ENCODE measurements at regions not wholly inside any gene's neighbourhood (a gene's known extent, or its start where the extent isn't known, plus 50 kb on each side); places are given as distances from the start of the nearest gene placed in this dataset.

- Histone ChIP-seq H3K4me1 (ENCODE audit: control insufficient read depth, insufficient read depth, low read length) (no peaks in the 10 kb centered on the region), H3K4me3 (ENCODE audit: low read length in 2 of 2) (no peak overlapping the region), H3K9me3 (ENCODE audit: control insufficient read depth in 2 of 2, low read length in 2 of 2) (no peaks in the 10 kb centered on the region), H3K36me3 (ENCODE audit: control insufficient read depth in 2 of 2, insufficient read depth in 2 of 2, low read length in 2 of 2) (no peaks in the 10 kb centered on the region), H3K9ac (ENCODE audit: low read length in 2 of 2) (no peak overlapping the region), H3K27me3 (ENCODE audit: control insufficient read depth in 1 of 2, insufficient read depth in 2 of 2, low read length in 2 of 2) (no peaks in the 10 kb centered on the region), H3K27ac (ENCODE audit: low read length) (no peak overlapping the region)
Observed at GRCh38 chr4:163804001-163804400, 309.5 kb downstream of the TMA16 start.

- H3K27ac ChIP-seq (ENCODE audit: low read length) = no peak overlapping the region
- H3K9ac ChIP-seq (ENCODE audit: low read length in 2 of 2) = no peak overlapping the region
- H3K4me1 ChIP-seq (ENCODE audit: control insufficient read depth, insufficient read depth, low read length) = no peaks in the 10 kb centered on the region
- H3K27me3 ChIP-seq (ENCODE audit: control insufficient read depth in 1 of 2, insufficient read depth in 2 of 2, low read length in 2 of 2) = no peaks in the 10 kb centered on the region
- no peaks in the 10 kb centered on the region for H3K36me3 ChIP-seq (ENCODE audit: control insufficient read depth in 2 of 2, insufficient read depth in 2 of 2, low read length in 2 of 2)
- H3K9me3 ChIP-seq (ENCODE audit: control insufficient read depth in 2 of 2, low read length in 2 of 2) = no peaks in the 10 kb centered on the region
- no peak overlapping the region for H3K4me3 ChIP-seq (ENCODE audit: low read length in 2 of 2)
Observed at GRCh38 chr4:163806653-163807052, 312.2 kb downstream of the TMA16 start.

GRCh38 chr4:163808011-163808410 is 313.5 kb downstream of the TMA16 start:
- H3K9me3 ChIP-seq (ENCODE audit: control insufficient read depth in 2 of 2, low read length in 2 of 2) = no peaks in the 10 kb centered on the region
- no peaks in the 10 kb centered on the region for H3K27me3 ChIP-seq (ENCODE audit: control insufficient read depth in 1 of 2, insufficient read depth in 2 of 2, low read length in 2 of 2)
- no peak overlapping the region for H3K4me3 ChIP-seq (ENCODE audit: low read length in 2 of 2)
- no peak overlapping the region for H3K27ac ChIP-seq (ENCODE audit: low read length)
- H3K36me3 ChIP-seq (ENCODE audit: control insufficient read depth in 2 of 2, insufficient read depth in 2 of 2, low read length in 2 of 2) = no peaks in the 10 kb centered on the region
- no peak overlapping the region for H3K9ac ChIP-seq (ENCODE audit: low read length in 2 of 2)
- no peaks in the 10 kb centered on the region for H3K4me1 ChIP-seq (ENCODE audit: control insufficient read depth, insufficient read depth, low read length)

GRCh38 chr4:163810755-163811154 is 316.3 kb downstream of the TMA16 start:
- Histone ChIP-seq H3K27me3 (ENCODE audit: control insufficient read depth in 1 of 2, insufficient read depth in 2 of 2, low read length in 2 of 2) (no peaks in the 10 kb centered on the region), H3K4me1 (ENCODE audit: control insufficient read depth, insufficient read depth, low read length) (no peaks in the 10 kb centered on the region), H3K36me3 (ENCODE audit: control insufficient read depth in 2 of 2, insufficient read depth in 2 of 2, low read length in 2 of 2) (no peaks in the 10 kb centered on the region), H3K4me3 (ENCODE audit: low read length in 2 of 2) (no peak overlapping the region), H3K9ac (ENCODE audit: low read length in 2 of 2) (no peak overlapping the region), H3K27ac (ENCODE audit: low read length) (no peak overlapping the region), H3K9me3 (ENCODE audit: control insufficient read depth in 2 of 2, low read length in 2 of 2) (no peaks in the 10 kb centered on the region)

GRCh38 chr4:163815776-163816175 is 321.3 kb downstream of the TMA16 start:
- H3K36me3 ChIP-seq (ENCODE audit: control insufficient read depth in 2 of 2, insufficient read depth in 2 of 2, low read length in 2 of 2) = no peaks in the 10 kb centered on the region
- H3K9me3 ChIP-seq (ENCODE audit: control insufficient read depth in 2 of 2, low read length in 2 of 2) = no peaks in the 10 kb centered on the region
- no peaks in the 10 kb centered on the region for H3K4me1 ChIP-seq (ENCODE audit: control insufficient read depth, insufficient read depth, low read length)
- no peaks in the 10 kb centered on the region for H3K27me3 ChIP-seq (ENCODE audit: control insufficient read depth in 1 of 2, insufficient read depth in 2 of 2, low read length in 2 of 2)
- H3K27ac ChIP-seq (ENCODE audit: low read length) = no peak overlapping the region
- no peak overlapping the region for H3K4me3 ChIP-seq (ENCODE audit: low read length in 2 of 2)
- no peak overlapping the region for H3K9ac ChIP-seq (ENCODE audit: low read length in 2 of 2)

- Histone ChIP-seq H3K27me3 (ENCODE audit: control insufficient read depth in 1 of 2, insufficient read depth in 2 of 2, low read length in 2 of 2) (no peaks in the 10 kb centered on the region), H3K9me3 (ENCODE audit: control insufficient read depth in 2 of 2, low read length in 2 of 2) (no peaks in the 10 kb centered on the region), H3K27ac (ENCODE audit: low read length) (no peak overlapping the region), H3K9ac (ENCODE audit: low read length in 2 of 2) (no peak overlapping the region), H3K36me3 (ENCODE audit: control insufficient read depth in 2 of 2, insufficient read depth in 2 of 2, low read length in 2 of 2) (no peaks in the 10 kb centered on the region), H3K4me3 (ENCODE audit: low read length in 2 of 2) (no peak overlapping the region), H3K4me1 (ENCODE audit: control insufficient read depth, insufficient read depth, low read length) (no peaks in the 10 kb centered on the region)
Observed at GRCh38 chr4:163816494-163816893, 322.0 kb downstream of the TMA16 start.

GRCh38 chr4:163818673-163819072 is 324.2 kb downstream of the TMA16 start:
- H3K27ac ChIP-seq (ENCODE audit: low read length) = no peak overlapping the region
- H3K9me3 ChIP-seq (ENCODE audit: control insufficient read depth in 2 of 2, low read length in 2 of 2) = no peaks in the 10 kb centered on the region
- no peaks in the 10 kb centered on the region for H3K27me3 ChIP-seq (ENCODE audit: control insufficient read depth in 1 of 2, insufficient read depth in 2 of 2, low read length in 2 of 2)

GRCh38 chr4:163833669-163834068 is 339.2 kb downstream of the TMA16 start:
- H3K4me3 ChIP-seq (ENCODE audit: low read length in 2 of 2) = no peak overlapping the region
- no peak overlapping the region for H3K27ac ChIP-seq (ENCODE audit: low read length)
- H3K9me3 ChIP-seq (ENCODE audit: control insufficient read depth in 2 of 2, low read length in 2 of 2) = no peaks in the 10 kb centered on the region
- no peaks in the 10 kb centered on the region for H3K27me3 ChIP-seq (ENCODE audit: control insufficient read depth in 1 of 2, insufficient read depth in 2 of 2, low read length in 2 of 2)
- H3K4me1 ChIP-seq (ENCODE audit: control insufficient read depth, insufficient read depth, low read length) = no peaks in the 10 kb centered on the region
- no peak overlapping the region for H3K9ac ChIP-seq (ENCODE audit: low read length in 2 of 2)
- no peaks in the 10 kb centered on the region for H3K36me3 ChIP-seq (ENCODE audit: control insufficient read depth in 2 of 2, insufficient read depth in 2 of 2, low read length in 2 of 2)

More at GRCh38 chr4:163818673-163819072, 324.2 kb downstream of the TMA16 start:
- Histone ChIP-seq H3K4me3 (ENCODE audit: low read length in 2 of 2) (no peak overlapping the region), H3K9ac (ENCODE audit: low read length in 2 of 2) (no peak overlapping the region), H3K36me3 (ENCODE audit: control insufficient read depth in 2 of 2, insufficient read depth in 2 of 2, low read length in 2 of 2) (no peaks in the 10 kb centered on the region), H3K4me1 (ENCODE audit: control insufficient read depth, insufficient read depth, low read length) (no peaks in the 10 kb centered on the region)

- Histone ChIP-seq H3K27ac (ENCODE audit: low read length) (no peak overlapping the region), H3K4me3 (ENCODE audit: low read length in 2 of 2) (no peak overlapping the region), H3K36me3 (ENCODE audit: control insufficient read depth in 2 of 2, insufficient read depth in 2 of 2, low read length in 2 of 2) (no peaks in the 10 kb centered on the region), H3K27me3 (ENCODE audit: control insufficient read depth in 1 of 2, insufficient read depth in 2 of 2, low read length in 2 of 2) (no peaks in the 10 kb centered on the region), H3K9ac (ENCODE audit: low read length in 2 of 2) (no peak overlapping the region), H3K4me1 (ENCODE audit: control insufficient read depth, insufficient read depth, low read length) (no peaks in the 10 kb centered on the region), H3K9me3 (ENCODE audit: control insufficient read depth in 2 of 2, low read length in 2 of 2) (no peaks in the 10 kb centered on the region)
Observed at GRCh38 chr4:163846008-163846407, 351.5 kb downstream of the TMA16 start.

GRCh38 chr4:163852246-163852645 is 357.8 kb downstream of the TMA16 start:
- Histone ChIP-seq H3K27ac (ENCODE audit: low read length) (no peak overlapping the region), H3K36me3 (ENCODE audit: control insufficient read depth in 2 of 2, insufficient read depth in 2 of 2, low read length in 2 of 2) (no peaks in the 10 kb centered on the region), H3K4me1 (ENCODE audit: control insufficient read depth, insufficient read depth, low read length) (no peaks in the 10 kb centered on the region), H3K9ac (ENCODE audit: low read length in 2 of 2) (no peak overlapping the region), H3K4me3 (ENCODE audit: low read length in 2 of 2) (no peak overlapping the region), H3K9me3 (ENCODE audit: control insufficient read depth in 2 of 2, low read length in 2 of 2) (no peaks in the 10 kb centered on the region), H3K27me3 (ENCODE audit: control insufficient read depth in 1 of 2, insufficient read depth in 2 of 2, low read length in 2 of 2) (no peaks in the 10 kb centered on the region)

- H3K27ac ChIP-seq (ENCODE audit: low read length) = no peak overlapping the region
- H3K4me1 ChIP-seq (ENCODE audit: control insufficient read depth, insufficient read depth, low read length) = no peaks in the 10 kb centered on the region
- no peak overlapping the region for H3K4me3 ChIP-seq (ENCODE audit: low read length in 2 of 2)
- no peaks in the 10 kb centered on the region for H3K9me3 ChIP-seq (ENCODE audit: control insufficient read depth in 2 of 2, low read length in 2 of 2)
- no peaks in the 10 kb centered on the region for H3K36me3 ChIP-seq (ENCODE audit: control insufficient read depth in 2 of 2, insufficient read depth in 2 of 2, low read length in 2 of 2)
- H3K27me3 ChIP-seq (ENCODE audit: control insufficient read depth in 1 of 2, insufficient read depth in 2 of 2, low read length in 2 of 2) = no peaks in the 10 kb centered on the region
- no peak overlapping the region for H3K9ac ChIP-seq (ENCODE audit: low read length in 2 of 2)
Observed at GRCh38 chr4:163857903-163858302, 363.4 kb downstream of the TMA16 start.
